ENCODE measurements at regions not wholly inside any gene's neighbourhood (a gene's known extent, or its start where the extent isn't known, plus 50 kb on each side); places are given as distances from the start of the nearest gene placed in this dataset.

DNA sequence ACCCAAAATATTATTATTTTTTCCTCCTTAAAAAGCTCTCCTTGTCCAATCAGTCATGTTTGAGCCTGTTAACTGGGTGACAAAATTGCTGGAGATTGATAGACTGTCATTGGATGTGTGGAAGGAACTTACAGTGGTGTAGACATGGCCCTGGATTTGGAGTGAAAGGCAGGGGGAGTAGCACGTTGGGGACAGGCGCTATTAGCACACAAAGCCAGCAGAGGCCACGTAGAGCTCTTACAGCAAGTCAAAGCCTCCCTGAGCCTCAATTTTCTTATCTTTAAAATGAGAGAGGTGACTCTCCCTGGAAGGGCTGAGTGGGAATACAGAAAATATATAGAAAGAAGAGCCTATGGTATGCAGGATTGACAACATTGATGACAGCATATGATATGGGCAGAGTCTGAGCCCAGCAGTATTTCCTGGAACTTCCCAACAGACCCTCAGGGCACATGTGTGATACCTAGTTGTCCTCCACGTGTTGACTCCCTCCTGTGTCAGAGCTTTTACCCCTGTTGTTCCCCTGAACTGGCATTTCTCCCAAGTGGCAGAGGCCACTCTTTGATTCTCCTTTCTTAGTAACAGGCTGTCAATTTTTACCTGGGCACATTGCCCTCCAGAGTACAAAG is 504.9 kb downstream of the VRK1 start:
- TF ChIP-seq, protein P1, sequence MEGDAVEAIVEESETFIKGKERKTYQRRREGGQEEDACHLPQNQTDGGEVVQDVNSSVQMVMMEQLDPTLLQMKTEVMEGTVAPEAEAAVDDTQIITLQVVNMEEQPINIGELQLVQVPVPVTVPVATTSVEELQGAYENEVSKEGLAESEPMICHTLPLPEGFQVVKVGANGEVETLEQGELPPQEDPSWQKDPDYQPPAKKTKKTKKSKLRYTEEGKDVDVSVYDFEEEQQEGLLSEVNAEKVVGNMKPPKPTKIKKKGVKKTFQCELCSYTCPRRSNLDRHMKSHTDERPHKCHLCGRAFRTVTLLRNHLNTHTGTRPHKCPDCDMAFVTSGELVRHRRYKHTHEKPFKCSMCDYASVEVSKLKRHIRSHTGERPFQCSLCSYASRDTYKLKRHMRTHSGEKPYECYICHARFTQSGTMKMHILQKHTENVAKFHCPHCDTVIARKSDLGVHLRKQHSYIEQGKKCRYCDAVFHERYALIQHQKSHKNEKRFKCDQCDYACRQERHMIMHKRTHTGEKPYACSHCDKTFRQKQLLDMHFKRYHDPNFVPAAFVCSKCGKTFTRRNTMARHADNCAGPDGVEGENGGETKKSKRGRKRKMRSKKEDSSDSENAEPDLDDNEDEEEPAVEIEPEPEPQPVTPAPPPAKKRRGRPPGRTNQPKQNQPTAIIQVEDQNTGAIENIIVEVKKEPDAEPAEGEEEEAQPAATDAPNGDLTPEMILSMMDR (conservative IDR thresholded peaks at IDR 0.05), result no peak
- no peak for TF ChIP-seq ZFX (IDR thresholded peaks at IDR 0.05)
